22Rv1 (cell line): ENCODE measurements at regions not wholly inside any gene's neighbourhood (a gene's known extent, or its start where the extent isn't known, plus 50 kb on each side); places are given as distances from the start of the nearest gene placed in this dataset.
"Not testable (repeated sequence)": the region's sequence is repeated elsewhere in the genome, so short reads cannot be mapped to it uniquely, and the experiment has no call there.

ENCODE experiments used
- CTCF ChIP-seq: fragments of 450-650 bp; IDR thresholded peaks from 2 replicates; pipeline ENCODE4 v1.5.1; 2017; ENCODE audit warnings: mild to moderate bottlenecking
- ZFX ChIP-seq: fragments of 450-650 bp; IDR thresholded peaks from 2 replicates; pipeline ENCODE4 v1.6.1; 2017; ENCODE audit warnings: antibody characterized with exemption, borderline replicate concordance

DNA sequence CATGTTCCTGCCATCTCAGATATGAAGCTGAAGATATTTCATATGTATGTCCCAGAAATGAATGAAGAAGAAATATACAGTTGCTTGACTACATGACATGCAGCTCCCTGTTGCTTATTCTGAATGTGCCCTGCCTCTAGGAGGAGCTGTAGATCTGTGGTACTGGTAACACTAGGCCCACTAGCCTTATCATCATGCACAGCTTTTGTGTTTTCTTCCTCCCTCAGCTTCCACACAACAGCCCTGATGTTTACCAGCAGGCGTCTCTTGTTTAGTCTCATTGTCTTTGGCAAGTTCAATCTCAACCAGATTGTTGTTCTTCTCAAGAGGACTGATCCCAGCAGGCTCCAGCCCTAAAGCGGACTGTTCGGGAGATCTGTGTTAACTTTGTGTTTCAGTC, 104.8 kb downstream of the ATP6V0E2 start:
- TF ChIP-seq CTCF, ZFX: not testable (repeated sequence)
